Mesothelial cell of epicardium (in vitro differentiated cells): ENCODE measurements at regions not wholly inside any gene's neighbourhood (a gene's known extent, or its start where the extent isn't known, plus 50 kb on each side); places are given as distances from the start of the nearest gene placed in this dataset.
"Not testable (repeated sequence)": the region's sequence is repeated elsewhere in the genome, so short reads cannot be mapped to it uniquely, and the experiment has no call there.

Source experiments
- DNase-seq, 2 experiments: peaks; one replicate each; pipeline ENCODE4 v3.0.0; 2021; ENCODE audit warnings: low spot score in 2 of 2; ENCODE audit not compliant: unreplicated experiment in 2 of 2
- H3K27ac Mint-ChIP-seq: 2 replicates; pipeline ENCODE4 v1.8.0; 2021; ENCODE audit warnings: mixed read lengths
- H3K27me3 Mint-ChIP-seq: 2 replicates; pipeline ENCODE4 v1.8.0; 2021; ENCODE audit warnings: low read depth, mixed read lengths
- H3K36me3 Mint-ChIP-seq: 2 replicates; pipeline ENCODE4 v1.8.0; 2021; ENCODE audit warnings: mixed read lengths
- H3K4me1 Mint-ChIP-seq: 2 replicates; pipeline ENCODE4 v1.8.0; 2021; ENCODE audit warnings: mixed read lengths
- H3K4me3 Mint-ChIP-seq: 2 replicates; pipeline ENCODE4 v1.8.0; 2021; ENCODE audit warnings: mild to moderate bottlenecking, moderate library complexity, mixed read lengths
- H3K9me3 Mint-ChIP-seq: 2 replicates; pipeline ENCODE4 v1.8.0; 2021; ENCODE audit warnings: mixed read lengths
- TF ChIP-seq, protein P1 (sequence below): fragments of 200-600 bp; sonication (generic); IDR thresholded peaks from one replicate; pipeline ENCODE4 v1.5.0; 2021; ENCODE audit warnings: antibody characterized with exemption; ENCODE audit not compliant: unreplicated experiment

DNA sequence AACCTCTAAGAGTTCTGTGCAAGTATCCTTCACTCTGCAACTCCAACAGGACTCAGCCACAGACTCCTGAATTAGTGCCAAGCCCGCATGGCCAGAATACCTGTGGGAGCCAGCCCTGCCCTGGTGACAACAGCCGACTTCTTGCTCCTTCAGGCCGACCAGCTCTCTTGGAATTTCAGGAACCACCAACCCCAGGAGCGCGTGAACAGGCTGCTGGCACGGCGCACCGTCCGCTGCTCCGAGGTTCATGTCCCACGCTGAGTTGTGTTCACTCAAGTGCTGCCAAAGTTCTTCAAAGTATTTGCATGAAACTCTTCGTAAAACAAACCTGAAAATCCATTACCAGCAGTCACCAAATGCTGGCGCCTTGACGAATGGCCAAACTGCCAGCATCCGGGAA is 232.8 kb downstream of the NR2F1-AS1 start:
- no peaks in the 10 kb centered on the region for H3K36me3 Mint-ChIP-seq
- H3K4me1 Mint-ChIP-seq = no peaks in the 10 kb centered on the region
- H3K4me3 Mint-ChIP-seq = no peak overlapping the region
- no peak overlapping the region for H3K27ac Mint-ChIP-seq
- no peak for DNase-seq
- TF ChIP-seq, protein P1, sequence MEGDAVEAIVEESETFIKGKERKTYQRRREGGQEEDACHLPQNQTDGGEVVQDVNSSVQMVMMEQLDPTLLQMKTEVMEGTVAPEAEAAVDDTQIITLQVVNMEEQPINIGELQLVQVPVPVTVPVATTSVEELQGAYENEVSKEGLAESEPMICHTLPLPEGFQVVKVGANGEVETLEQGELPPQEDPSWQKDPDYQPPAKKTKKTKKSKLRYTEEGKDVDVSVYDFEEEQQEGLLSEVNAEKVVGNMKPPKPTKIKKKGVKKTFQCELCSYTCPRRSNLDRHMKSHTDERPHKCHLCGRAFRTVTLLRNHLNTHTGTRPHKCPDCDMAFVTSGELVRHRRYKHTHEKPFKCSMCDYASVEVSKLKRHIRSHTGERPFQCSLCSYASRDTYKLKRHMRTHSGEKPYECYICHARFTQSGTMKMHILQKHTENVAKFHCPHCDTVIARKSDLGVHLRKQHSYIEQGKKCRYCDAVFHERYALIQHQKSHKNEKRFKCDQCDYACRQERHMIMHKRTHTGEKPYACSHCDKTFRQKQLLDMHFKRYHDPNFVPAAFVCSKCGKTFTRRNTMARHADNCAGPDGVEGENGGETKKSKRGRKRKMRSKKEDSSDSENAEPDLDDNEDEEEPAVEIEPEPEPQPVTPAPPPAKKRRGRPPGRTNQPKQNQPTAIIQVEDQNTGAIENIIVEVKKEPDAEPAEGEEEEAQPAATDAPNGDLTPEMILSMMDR = no peak
- H3K9me3 Mint-ChIP-seq = peaks cover 8% of the 10 kb centered on the region
- no peaks in the 10 kb centered on the region for H3K27me3 Mint-ChIP-seq

DNA sequence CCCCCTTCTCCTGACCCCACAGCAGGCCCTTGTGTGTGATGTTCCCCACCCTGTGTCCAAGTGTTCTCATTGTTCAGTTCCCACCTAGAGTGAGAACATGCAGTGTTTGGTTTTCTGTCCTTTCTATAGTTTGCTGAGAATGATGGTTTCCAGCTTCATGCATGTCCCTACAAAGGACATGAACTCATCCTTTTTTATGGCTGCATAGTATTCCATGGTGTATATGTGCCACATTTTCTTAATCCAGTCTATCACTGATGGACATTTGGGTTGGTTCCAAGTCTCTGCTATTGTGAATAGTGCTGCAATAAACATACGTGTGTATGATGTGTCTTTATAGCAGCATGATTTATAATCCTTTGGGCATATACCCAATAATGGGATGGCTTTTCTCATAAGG is 234.2 kb downstream of the NR2F1-AS1 start:
- H3K9me3 Mint-ChIP-seq, H3K27me3 Mint-ChIP-seq, H3K4me3 Mint-ChIP-seq, H3K27ac Mint-ChIP-seq, DNase-seq, H3K4me1 Mint-ChIP-seq, H3K36me3 Mint-ChIP-seq: not testable (repeated sequence)

DNA sequence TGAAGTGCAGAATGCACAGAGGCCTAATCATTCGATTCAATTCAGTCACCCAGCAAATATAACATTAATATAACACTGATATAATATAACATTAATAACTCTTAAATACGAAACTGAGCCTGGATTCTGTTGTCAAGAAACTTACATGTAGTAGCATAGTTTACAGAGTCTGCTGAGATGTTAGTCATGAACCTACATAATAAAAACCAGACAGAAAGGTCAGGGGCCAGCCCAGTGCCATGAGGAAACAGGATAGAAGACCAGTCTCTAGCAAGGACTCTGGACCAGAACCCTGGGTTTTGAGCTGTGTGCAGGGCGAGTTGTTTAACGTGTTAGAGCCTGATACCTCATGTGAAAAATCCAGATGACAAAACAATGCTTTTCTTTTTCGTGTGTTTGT is 234.7 kb downstream of the NR2F1-AS1 start:
- DNase-seq = no peak
- Mint-ChIP-seq H3K27me3 (no peaks in the 10 kb centered on the region), H3K9me3 (peaks cover 4% of the 10 kb centered on the region), H3K27ac (no peak overlapping the region), H3K4me3 (no peak overlapping the region), H3K4me1 (no peaks in the 10 kb centered on the region), H3K36me3 (no peaks in the 10 kb centered on the region)
- TF ChIP-seq, protein P1 = no peak

DNA sequence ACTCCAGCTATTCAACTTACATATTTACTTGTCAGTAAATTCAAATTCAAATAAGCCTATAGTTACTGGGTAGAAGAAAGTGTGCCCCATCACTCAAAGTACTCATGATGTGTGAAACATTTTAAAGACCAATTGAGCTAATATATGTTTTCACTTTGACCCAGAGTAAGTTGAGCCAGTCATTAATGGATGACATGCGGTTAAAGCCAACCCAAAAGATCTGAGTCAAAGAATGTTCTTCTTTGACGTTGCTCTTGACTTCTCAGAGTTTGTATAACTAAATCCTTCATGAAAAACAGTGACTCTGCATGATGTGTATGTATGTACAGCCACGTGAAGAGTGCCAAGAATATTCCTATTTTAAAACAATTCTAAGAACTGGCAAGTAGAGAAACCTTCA is 237.4 kb downstream of the NR2F1-AS1 start:
- H3K27ac Mint-ChIP-seq = no peak overlapping the region
- peaks cover 8% of the 10 kb centered on the region for H3K9me3 Mint-ChIP-seq
- H3K27me3 Mint-ChIP-seq = no peaks in the 10 kb centered on the region
- no peak for DNase-seq
- H3K4me1 Mint-ChIP-seq = no peaks in the 10 kb centered on the region
- H3K36me3 Mint-ChIP-seq = peaks cover 3% of the 10 kb centered on the region
- TF ChIP-seq, protein P1 = no peak
- no peak overlapping the region for H3K4me3 Mint-ChIP-seq

DNA sequence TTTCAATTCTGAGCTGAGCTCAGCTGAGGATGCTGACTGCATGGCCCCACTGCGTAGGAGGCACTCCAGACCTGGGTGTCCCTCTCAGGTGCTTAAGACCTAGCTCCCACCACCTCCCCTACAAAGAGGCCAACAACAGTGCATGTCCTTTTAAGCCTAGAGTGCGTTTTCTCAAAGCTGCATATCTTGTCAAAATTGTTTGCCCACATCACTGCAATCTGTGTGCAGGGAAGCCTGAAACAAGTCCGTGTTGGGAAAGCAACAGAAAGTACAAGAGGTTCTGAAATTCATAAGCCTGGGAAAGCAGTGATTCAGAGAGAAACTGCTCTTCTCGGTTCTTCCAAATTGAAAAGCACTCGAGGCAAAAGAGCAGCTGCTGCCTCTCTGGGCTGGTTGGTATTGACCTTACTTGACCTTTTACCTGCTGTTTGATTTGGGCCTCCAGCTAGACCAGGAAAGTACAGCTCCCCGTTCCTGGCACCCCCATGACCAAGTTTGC is 238.4 kb downstream of the NR2F1-AS1 start:
- Mint-ChIP-seq H3K9me3 (peaks cover 8% of the 10 kb centered on the region), H3K36me3 (peaks cover 3% of the 10 kb centered on the region), H3K4me1 (no peaks in the 10 kb centered on the region), H3K27me3 (no peaks in the 10 kb centered on the region), H3K4me3 (no peak overlapping the region), H3K27ac (no peak overlapping the region)
- DNase-seq = no peak
- TF ChIP-seq, protein P1 = no peak

DNA sequence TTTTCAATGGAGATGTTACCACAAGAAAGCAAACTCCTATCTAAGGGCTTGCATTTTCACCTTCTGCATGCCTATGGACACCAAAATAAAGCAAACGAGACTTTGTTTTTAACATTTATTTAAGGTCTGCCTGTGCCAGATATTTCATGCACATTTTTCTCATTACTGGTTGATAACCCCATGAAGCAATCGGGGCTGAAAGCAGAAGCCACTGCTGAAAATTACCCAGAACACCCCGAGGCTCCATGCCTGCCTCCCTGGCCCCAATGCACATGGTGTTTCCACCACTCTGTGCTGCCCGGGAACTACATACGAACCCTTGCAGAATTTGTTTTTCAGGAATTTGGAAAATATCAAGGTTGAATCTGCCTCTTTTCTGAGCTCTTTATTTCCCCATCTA is 240.1 kb downstream of the NR2F1-AS1 start:
- H3K4me1 Mint-ChIP-seq = no peaks in the 10 kb centered on the region
- no peaks in the 10 kb centered on the region for H3K27me3 Mint-ChIP-seq
- H3K27ac Mint-ChIP-seq = no peak overlapping the region
- no peak overlapping the region for H3K4me3 Mint-ChIP-seq
- peaks cover 8% of the 10 kb centered on the region for H3K9me3 Mint-ChIP-seq
- H3K36me3 Mint-ChIP-seq = peaks cover 3% of the 10 kb centered on the region
- no peak for DNase-seq
- TF ChIP-seq, protein P1 = no peak
